ENCODE measurements at regions not wholly inside any gene's neighbourhood (a gene's known extent, or its start where the extent isn't known, plus 50 kb on each side); places are given as distances from the start of the nearest gene placed in this dataset.
"Not testable (repeated sequence)": the region's sequence is repeated elsewhere in the genome, so short reads cannot be mapped to it uniquely, and the experiment has no call there.

- DNase-seq: not testable (repeated sequence)
Measured at GRCh38 chr21:9950363-9950762, 571.0 kb upstream of the TPTE start.

- not testable (repeated sequence) for DNase-seq
Measured at GRCh38 chr21:9958791-9959190, 562.6 kb upstream of the TPTE start.

GRCh38 chr21:9959220-9959964 lies 562.0 kb upstream of the TPTE start:
- DNase-seq: not testable (repeated sequence)

GRCh38 chr21:9969399-9969798 lies 552.0 kb upstream of the TPTE start:
- DNase-seq: not testable (repeated sequence)

- DNase-seq: not testable (repeated sequence)
Measured at GRCh38 chr21:9972018-9972417, 549.4 kb upstream of the TPTE start.

GRCh38 chr21:9978371-9978770 lies 543.0 kb upstream of the TPTE start:
- DNase-seq: not testable (repeated sequence)

- DNase-seq: not testable (repeated sequence)
Measured at GRCh38 chr21:9997507-9997906, 523.9 kb upstream of the TPTE start.

GRCh38 chr21:10002762-10003313 lies 518.5 kb upstream of the TPTE start:
- DNase-seq: not testable (repeated sequence)

GRCh38 chr21:10005791-10006190 lies 515.6 kb upstream of the TPTE start:
- DNase-seq: not testable (repeated sequence)

GRCh38 chr21:10016991-10017390 lies 504.4 kb upstream of the TPTE start:
- DNase-seq: not testable (repeated sequence)

- not testable (repeated sequence) for DNase-seq
Measured at GRCh38 chr21:10017757-10018156, 503.6 kb upstream of the TPTE start.

- not testable (repeated sequence) for DNase-seq
Measured at GRCh38 chr21:10021462-10021861, 499.9 kb upstream of the TPTE start.

- not testable (repeated sequence) for DNase-seq
Measured at GRCh38 chr21:10022745-10023144, 498.6 kb upstream of the TPTE start.
